ENCODE measurements at regions not wholly inside any gene's neighbourhood (a gene's known extent, or its start where the extent isn't known, plus 50 kb on each side); places are given as distances from the start of the nearest gene placed in this dataset.

DNA sequence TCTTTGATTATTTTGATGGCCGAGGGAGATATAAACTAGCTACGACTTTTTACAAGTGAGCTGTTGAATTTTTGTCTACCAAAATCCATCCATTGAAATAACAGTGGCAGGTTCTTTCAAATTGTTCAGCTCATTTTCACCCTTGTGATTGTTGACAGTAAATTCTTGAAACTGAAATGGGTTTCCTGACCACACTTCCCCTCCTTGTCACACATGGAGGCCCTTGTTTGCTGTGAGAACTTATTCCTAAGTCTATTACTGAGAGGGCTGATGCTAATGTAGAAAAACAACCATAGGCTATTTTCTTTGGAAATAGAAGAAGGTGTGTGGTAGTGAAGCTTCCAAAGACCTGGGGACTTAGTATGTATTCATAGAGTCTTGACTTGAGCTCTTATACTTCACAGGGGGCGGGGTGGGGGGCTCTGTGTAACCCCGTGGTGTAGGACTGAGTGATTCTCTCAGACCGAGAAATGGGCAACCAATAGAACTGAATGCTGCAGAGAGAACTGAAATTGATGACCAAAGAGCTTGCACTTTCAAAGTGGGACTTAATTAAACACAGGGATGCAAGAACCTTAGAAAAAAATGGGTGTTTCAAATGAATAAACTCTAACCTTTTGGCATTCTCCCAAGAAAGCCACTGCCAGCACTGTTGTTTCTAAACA lies 718.9 kb downstream of the CCSER2 start:
- H3K27me3 ChIP-seq (ENCODE audit: insufficient read depth, low read depth) = no peaks in the 10 kb centered on the region
- H3K4me1 ChIP-seq (ENCODE audit: low read depth, poor library complexity, severe bottlenecking) = no peaks in the 10 kb centered on the region
- no peaks in the 10 kb centered on the region for H3K79me2 ChIP-seq (ENCODE audit: insufficient read depth, low read depth)
- no peak overlapping the region for H3K9ac ChIP-seq
- H3K36me3 ChIP-seq (ENCODE audit: insufficient read depth) = no peaks in the 10 kb centered on the region
- no peak overlapping the region for H3K4me3 ChIP-seq (IDR thresholded peaks at IDR 0.05; ENCODE audit: insufficient read depth, low read depth, low read length)
- H2AFZ ChIP-seq (ENCODE audit: low read depth) = no peak overlapping the region
- H3K27ac ChIP-seq = no peak overlapping the region
- no peaks in the 10 kb centered on the region for H4K20me1 ChIP-seq (ENCODE audit: insufficient read depth)
- TF ChIP-seq, protein P1, sequence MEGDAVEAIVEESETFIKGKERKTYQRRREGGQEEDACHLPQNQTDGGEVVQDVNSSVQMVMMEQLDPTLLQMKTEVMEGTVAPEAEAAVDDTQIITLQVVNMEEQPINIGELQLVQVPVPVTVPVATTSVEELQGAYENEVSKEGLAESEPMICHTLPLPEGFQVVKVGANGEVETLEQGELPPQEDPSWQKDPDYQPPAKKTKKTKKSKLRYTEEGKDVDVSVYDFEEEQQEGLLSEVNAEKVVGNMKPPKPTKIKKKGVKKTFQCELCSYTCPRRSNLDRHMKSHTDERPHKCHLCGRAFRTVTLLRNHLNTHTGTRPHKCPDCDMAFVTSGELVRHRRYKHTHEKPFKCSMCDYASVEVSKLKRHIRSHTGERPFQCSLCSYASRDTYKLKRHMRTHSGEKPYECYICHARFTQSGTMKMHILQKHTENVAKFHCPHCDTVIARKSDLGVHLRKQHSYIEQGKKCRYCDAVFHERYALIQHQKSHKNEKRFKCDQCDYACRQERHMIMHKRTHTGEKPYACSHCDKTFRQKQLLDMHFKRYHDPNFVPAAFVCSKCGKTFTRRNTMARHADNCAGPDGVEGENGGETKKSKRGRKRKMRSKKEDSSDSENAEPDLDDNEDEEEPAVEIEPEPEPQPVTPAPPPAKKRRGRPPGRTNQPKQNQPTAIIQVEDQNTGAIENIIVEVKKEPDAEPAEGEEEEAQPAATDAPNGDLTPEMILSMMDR (conservative IDR thresholded peaks at IDR 0.05; ENCODE audit: low read depth, low read length) = no peak
- no peak overlapping the region for H3K4me2 ChIP-seq

DNA sequence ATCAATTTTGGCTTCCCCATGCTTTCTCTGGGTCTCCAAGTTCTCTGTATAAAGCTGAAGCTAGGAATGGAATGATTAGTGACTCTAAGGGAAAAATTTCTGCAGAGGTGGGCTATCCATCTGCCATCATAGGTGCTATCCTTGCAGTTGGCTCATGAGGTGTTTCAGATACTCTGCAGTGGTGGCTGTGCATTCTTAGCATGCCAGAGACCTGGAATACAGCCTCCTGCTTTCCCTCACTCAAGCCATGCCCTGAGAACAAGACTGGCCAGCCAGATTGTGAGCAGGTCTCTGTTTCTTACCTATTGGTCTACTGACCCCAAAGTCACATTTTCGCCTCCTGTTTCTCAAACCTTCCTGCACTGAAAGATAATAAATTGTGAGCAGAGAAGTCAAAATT lies 719.6 kb downstream of the CCSER2 start:
- Histone ChIP-seq H4K20me1 (ENCODE audit: insufficient read depth) (no peaks in the 10 kb centered on the region), H3K36me3 (ENCODE audit: insufficient read depth) (no peaks in the 10 kb centered on the region), H3K27me3 (ENCODE audit: insufficient read depth, low read depth) (no peaks in the 10 kb centered on the region), H2AFZ (ENCODE audit: low read depth) (no peak overlapping the region), H3K4me2 (no peak overlapping the region), H3K4me1 (ENCODE audit: low read depth, poor library complexity, severe bottlenecking) (no peaks in the 10 kb centered on the region), H3K27ac (no peak overlapping the region), H3K79me2 (ENCODE audit: insufficient read depth, low read depth) (no peaks in the 10 kb centered on the region), H3K9ac (no peak overlapping the region), H3K4me3 (IDR thresholded peaks at IDR 0.05; ENCODE audit: insufficient read depth, low read depth, low read length) (no peak overlapping the region)
- TF ChIP-seq, protein P1 (conservative IDR thresholded peaks at IDR 0.05; ENCODE audit: low read depth, low read length) = no peak

DNA sequence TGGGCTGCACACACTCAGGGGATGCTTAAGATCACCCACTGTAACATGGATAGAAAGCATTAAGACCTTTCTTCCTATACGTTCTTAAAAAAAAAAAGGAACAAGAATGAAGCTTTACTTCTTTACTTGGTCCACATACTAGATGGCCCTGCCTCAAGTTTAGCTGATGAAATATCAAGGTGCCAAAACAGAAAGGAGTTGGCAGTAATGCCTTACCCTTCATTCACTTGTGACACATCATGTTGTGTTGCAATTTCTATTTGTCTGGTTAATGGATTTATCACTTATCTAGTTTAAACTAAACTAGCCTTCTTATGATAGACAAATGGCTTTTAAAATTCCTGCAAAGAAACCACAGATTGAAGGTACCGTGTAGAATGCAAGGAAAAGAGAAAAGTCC lies 720.3 kb downstream of the CCSER2 start:
- Histone ChIP-seq H3K27me3 (ENCODE audit: insufficient read depth, low read depth) (no peaks in the 10 kb centered on the region), H3K4me2 (no peak overlapping the region), H3K79me2 (ENCODE audit: insufficient read depth, low read depth) (no peaks in the 10 kb centered on the region), H4K20me1 (ENCODE audit: insufficient read depth) (no peaks in the 10 kb centered on the region), H3K4me3 (IDR thresholded peaks at IDR 0.05; ENCODE audit: insufficient read depth, low read depth, low read length) (no peak overlapping the region), H2AFZ (ENCODE audit: low read depth) (no peak overlapping the region), H3K9ac (no peak overlapping the region), H3K36me3 (ENCODE audit: insufficient read depth) (no peaks in the 10 kb centered on the region), H3K27ac (no peak overlapping the region), H3K4me1 (ENCODE audit: low read depth, poor library complexity, severe bottlenecking) (no peaks in the 10 kb centered on the region)
- TF ChIP-seq, protein P1 (conservative IDR thresholded peaks at IDR 0.05; ENCODE audit: low read depth, low read length) = no peak

DNA sequence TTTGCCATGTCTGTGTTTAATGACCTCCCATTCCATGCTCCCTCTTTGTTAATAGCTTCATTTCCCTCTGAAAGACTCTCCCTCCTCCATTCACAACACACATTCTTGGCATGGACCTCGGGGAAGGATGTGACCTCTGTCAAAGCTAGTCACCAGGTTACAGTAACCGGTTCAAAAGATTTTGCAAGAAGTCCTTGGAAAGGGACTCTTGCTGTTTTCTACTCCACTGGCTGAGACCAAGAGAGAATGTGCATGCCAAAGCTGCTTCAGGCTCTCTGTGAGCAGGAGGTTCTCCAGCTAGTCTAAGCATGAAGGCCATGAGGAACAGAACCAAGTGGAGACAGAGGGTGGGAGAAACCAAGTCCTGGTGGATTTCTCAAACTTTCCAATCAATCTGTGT lies 732.6 kb downstream of the CCSER2 start:
- Histone ChIP-seq H3K27ac (no peak overlapping the region), H2AFZ (ENCODE audit: low read depth) (no peak overlapping the region), H3K4me2 (no peak overlapping the region), H3K4me1 (ENCODE audit: low read depth, poor library complexity, severe bottlenecking) (no peaks in the 10 kb centered on the region), H3K4me3 (IDR thresholded peaks at IDR 0.05; ENCODE audit: insufficient read depth, low read depth, low read length) (no peak overlapping the region), H4K20me1 (ENCODE audit: insufficient read depth) (no peaks in the 10 kb centered on the region), H3K9ac (no peak overlapping the region), H3K27me3 (ENCODE audit: insufficient read depth, low read depth) (no peaks in the 10 kb centered on the region), H3K36me3 (ENCODE audit: insufficient read depth) (no peaks in the 10 kb centered on the region), H3K79me2 (ENCODE audit: insufficient read depth, low read depth) (no peaks in the 10 kb centered on the region)
- TF ChIP-seq, protein P1 (conservative IDR thresholded peaks at IDR 0.05; ENCODE audit: low read depth, low read length) = no peak

All from KMS-11 (cell line).